ENCODE measurements at regions not wholly inside any gene's neighbourhood (a gene's known extent, or its start where the extent isn't known, plus 50 kb on each side); places are given as distances from the start of the nearest gene placed in this dataset.
A peak's percentile ranks its signal among the peaks of the same experiment; 100 is the strongest.

DNA sequence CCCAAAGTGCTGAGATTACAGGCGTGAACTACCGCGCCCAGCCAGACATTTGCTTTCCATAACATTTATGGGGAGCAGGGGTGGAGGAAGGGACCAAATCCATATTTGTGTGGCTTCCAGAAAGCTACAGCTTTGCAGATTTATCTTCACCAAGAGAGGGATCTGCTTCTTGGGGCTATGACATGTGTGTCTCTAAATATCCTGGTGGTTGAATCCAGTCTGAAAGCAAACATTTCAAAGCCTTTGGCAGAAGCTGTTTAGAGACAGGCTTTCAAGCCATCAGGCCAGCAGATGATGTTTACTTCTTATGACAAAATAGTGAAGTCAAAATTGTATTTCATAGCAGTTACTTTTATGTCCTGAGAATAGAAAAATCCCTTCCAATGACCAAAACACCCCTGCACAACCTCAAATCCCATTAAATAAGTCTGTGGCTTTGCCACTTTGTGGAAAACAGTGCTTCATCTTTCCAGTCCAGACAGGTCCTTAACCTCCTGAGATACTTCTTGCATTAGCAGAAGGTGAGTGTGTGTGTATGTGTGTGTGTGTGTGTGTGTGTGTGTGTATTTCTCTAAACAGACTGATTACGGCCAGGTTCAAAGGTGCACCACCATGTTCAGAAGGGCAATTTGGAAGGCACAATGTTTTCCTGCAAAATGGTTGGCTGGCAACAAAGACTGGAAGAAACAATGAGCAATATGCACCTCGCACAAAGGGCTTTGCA, 191.4 kb upstream of the LRIG1 start:
- Mint-ChIP-seq H3K4me3 (no peak overlapping the region), H3K4me1 (peaks cover 15% of the 10 kb centered on the region), H3K9me3 (no peaks in the 10 kb centered on the region), H3K27ac (peak overlapping the region; percentile 17), H3K36me3 (no peaks in the 10 kb centered on the region), H3K27me3 (ENCODE audit: insufficient read depth, low read depth) (no peaks in the 10 kb centered on the region)
- no peak for DNase-seq (ENCODE audit: low spot score)
- peaks cover 13% of the 10 kb centered on the region for H3K4me1 ChIP-seq
- H3K36me3 ChIP-seq: no peaks in the 10 kb centered on the region
- H2AFZ ChIP-seq (replicated peaks): peak overlapping the region; percentile 100
- H3K79me2 ChIP-seq (ENCODE audit: low read depth): no peaks in the 10 kb centered on the region
- no peaks in the 10 kb centered on the region for H4K20me1 ChIP-seq (ENCODE audit: low read depth)
- no peak overlapping the region for H3K4me2 ChIP-seq
- no peak overlapping the region for H3K4me3 ChIP-seq
- H3K9ac ChIP-seq: no peak overlapping the region
- no peaks in the 10 kb centered on the region for H3K27me3 ChIP-seq
- peaks cover 11% of the 10 kb centered on the region for H3F3A ChIP-seq (ENCODE audit: low read depth)
- no peaks in the 10 kb centered on the region for H3K9me3 ChIP-seq (ENCODE audit: low read depth)
- no peak overlapping the region for H3K27ac ChIP-seq
- TF ChIP-seq EZH2phosphoT487 (IDR thresholded peaks at IDR 0.05): no peak

- Mint-ChIP-seq H3K9me3 (peaks cover 2% of the 10 kb centered on the region), H3K27ac (peak overlapping the region; percentile 17), H3K27me3 (ENCODE audit: insufficient read depth, low read depth) (no peaks in the 10 kb centered on the region), H3K36me3 (no peaks in the 10 kb centered on the region), H3K4me1 (peaks cover 15% of the 10 kb centered on the region), H3K4me3 (no peak overlapping the region)
- Histone ChIP-seq H3K4me2 (no peak overlapping the region), H3F3A (ENCODE audit: low read depth) (peaks cover 11% of the 10 kb centered on the region), H3K36me3 (no peaks in the 10 kb centered on the region), H3K4me3 (no peak overlapping the region), H2AFZ (replicated peaks) (peak overlapping the region; percentile 100), H3K27ac (no peak overlapping the region), H3K4me1 (peaks cover 13% of the 10 kb centered on the region), H3K27me3 (no peaks in the 10 kb centered on the region), H3K9me3 (ENCODE audit: low read depth) (no peaks in the 10 kb centered on the region), H3K79me2 (ENCODE audit: low read depth) (no peaks in the 10 kb centered on the region), H4K20me1 (ENCODE audit: low read depth) (no peaks in the 10 kb centered on the region), H3K9ac (no peak overlapping the region)
- TF ChIP-seq EZH2 (IDR thresholded peaks at IDR 0.05): no peak
- no peak for TF ChIP-seq EZH2phosphoT487 (IDR thresholded peaks at IDR 0.05)
- TF ChIP-seq, protein P1, sequence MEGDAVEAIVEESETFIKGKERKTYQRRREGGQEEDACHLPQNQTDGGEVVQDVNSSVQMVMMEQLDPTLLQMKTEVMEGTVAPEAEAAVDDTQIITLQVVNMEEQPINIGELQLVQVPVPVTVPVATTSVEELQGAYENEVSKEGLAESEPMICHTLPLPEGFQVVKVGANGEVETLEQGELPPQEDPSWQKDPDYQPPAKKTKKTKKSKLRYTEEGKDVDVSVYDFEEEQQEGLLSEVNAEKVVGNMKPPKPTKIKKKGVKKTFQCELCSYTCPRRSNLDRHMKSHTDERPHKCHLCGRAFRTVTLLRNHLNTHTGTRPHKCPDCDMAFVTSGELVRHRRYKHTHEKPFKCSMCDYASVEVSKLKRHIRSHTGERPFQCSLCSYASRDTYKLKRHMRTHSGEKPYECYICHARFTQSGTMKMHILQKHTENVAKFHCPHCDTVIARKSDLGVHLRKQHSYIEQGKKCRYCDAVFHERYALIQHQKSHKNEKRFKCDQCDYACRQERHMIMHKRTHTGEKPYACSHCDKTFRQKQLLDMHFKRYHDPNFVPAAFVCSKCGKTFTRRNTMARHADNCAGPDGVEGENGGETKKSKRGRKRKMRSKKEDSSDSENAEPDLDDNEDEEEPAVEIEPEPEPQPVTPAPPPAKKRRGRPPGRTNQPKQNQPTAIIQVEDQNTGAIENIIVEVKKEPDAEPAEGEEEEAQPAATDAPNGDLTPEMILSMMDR (IDR thresholded peaks at IDR 0.05): no peak
- DNase-seq (ENCODE audit: low spot score): no peak
Observed at GRCh38 chr3:66692766-66693150, 191.9 kb upstream of the LRIG1 start.

DNA sequence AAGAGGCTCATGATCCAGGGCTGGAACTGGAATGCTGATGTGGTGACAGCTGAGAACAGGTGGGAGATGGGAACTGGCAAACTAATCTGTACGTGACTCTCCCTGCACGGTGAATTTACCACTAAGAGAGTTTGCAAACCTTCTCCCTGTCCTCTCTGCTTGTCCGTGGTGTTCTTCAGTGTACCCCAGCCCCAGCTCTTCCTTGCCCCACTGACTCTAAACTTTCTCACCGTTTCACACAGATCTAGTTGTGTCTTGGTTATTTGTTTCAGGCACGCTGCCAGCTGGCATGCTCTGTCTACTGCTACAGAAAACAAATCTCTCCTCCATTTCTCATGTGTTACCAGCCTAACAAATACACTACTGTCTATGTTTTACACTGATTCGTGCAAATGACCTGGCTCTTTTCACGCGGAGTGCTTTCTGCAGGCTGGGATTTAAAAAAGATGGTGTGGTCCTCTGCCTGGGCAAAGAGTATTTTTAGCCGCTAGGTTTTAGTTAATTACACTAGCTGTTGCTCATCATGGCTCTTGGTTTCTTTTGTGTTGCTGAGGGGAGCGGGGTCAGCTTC, 192.7 kb upstream of the LRIG1 start:
- no peaks in the 10 kb centered on the region for H4K20me1 ChIP-seq (ENCODE audit: low read depth)
- H3F3A ChIP-seq (ENCODE audit: low read depth): peaks cover 11% of the 10 kb centered on the region
- H3K4me1 ChIP-seq: peaks cover 13% of the 10 kb centered on the region
- H3K4me3 Mint-ChIP-seq: no peak overlapping the region
- H3K4me2 ChIP-seq: no peak overlapping the region
- no peaks in the 10 kb centered on the region for H3K36me3 Mint-ChIP-seq
- TF ChIP-seq EZH2 (IDR thresholded peaks at IDR 0.05) (no peak), EZH2phosphoT487 (IDR thresholded peaks at IDR 0.05) (no peak)
- TF ChIP-seq, protein P1 (IDR thresholded peaks at IDR 0.05): no peak
- H3K9ac ChIP-seq: no peak overlapping the region
- no peaks in the 10 kb centered on the region for H3K36me3 ChIP-seq
- H3K27ac Mint-ChIP-seq: no peak overlapping the region
- H3K9me3 Mint-ChIP-seq: peaks cover 2% of the 10 kb centered on the region
- H3K27ac ChIP-seq: no peak overlapping the region
- H3K9me3 ChIP-seq (ENCODE audit: low read depth): no peaks in the 10 kb centered on the region
- H3K27me3 Mint-ChIP-seq (ENCODE audit: insufficient read depth, low read depth): no peaks in the 10 kb centered on the region
- no peaks in the 10 kb centered on the region for H3K79me2 ChIP-seq (ENCODE audit: low read depth)
- no peaks in the 10 kb centered on the region for H3K27me3 ChIP-seq
- H3K4me3 ChIP-seq: no peak overlapping the region
- peak; percentile 9 for DNase-seq (ENCODE audit: low spot score)
- peaks cover 15% of the 10 kb centered on the region for H3K4me1 Mint-ChIP-seq
- peak overlapping the region; percentile 100 for H2AFZ ChIP-seq (replicated peaks)

GRCh38 chr3:66702126-66702525, 201.3 kb upstream of the LRIG1 start:
- no peak overlapping the region for H3K4me2 ChIP-seq
- Mint-ChIP-seq H3K4me3 (no peak overlapping the region), H3K4me1 (no peaks in the 10 kb centered on the region), H3K27ac (no peak overlapping the region), H3K27me3 (ENCODE audit: insufficient read depth, low read depth) (no peaks in the 10 kb centered on the region), H3K36me3 (no peaks in the 10 kb centered on the region), H3K9me3 (peaks cover 4% of the 10 kb centered on the region)
- H3K4me1 ChIP-seq: no peaks in the 10 kb centered on the region
- no peak overlapping the region for H3K27ac ChIP-seq
- H3K79me2 ChIP-seq (ENCODE audit: low read depth): no peaks in the 10 kb centered on the region
- H3K9me3 ChIP-seq (ENCODE audit: low read depth): no peaks in the 10 kb centered on the region
- peaks cover 9% of the 10 kb centered on the region for H3F3A ChIP-seq (ENCODE audit: low read depth)
- no peak overlapping the region for H3K9ac ChIP-seq
- H2AFZ ChIP-seq (replicated peaks): no peak overlapping the region
- H3K27me3 ChIP-seq: no peaks in the 10 kb centered on the region
- H3K36me3 ChIP-seq: no peaks in the 10 kb centered on the region
- TF ChIP-seq, protein P1 (IDR thresholded peaks at IDR 0.05): no peak
- TF ChIP-seq EZH2 (IDR thresholded peaks at IDR 0.05): no peak
- TF ChIP-seq EZH2phosphoT487 (IDR thresholded peaks at IDR 0.05): no peak
- no peak for DNase-seq (ENCODE audit: low spot score)
- no peak overlapping the region for H3K4me3 ChIP-seq
- H4K20me1 ChIP-seq (ENCODE audit: low read depth): no peaks in the 10 kb centered on the region

Data from neural progenitor cell (in vitro differentiated cells).